Epithelial cell of esophagus (primary cell): ENCODE measurements at regions not wholly inside any gene's neighbourhood (a gene's known extent, or its start where the extent isn't known, plus 50 kb on each side); places are given as distances from the start of the nearest gene placed in this dataset.

ENCODE experiments used
- DNase-seq: peaks from one replicate; pipeline ENCODE4 v3.0.0; 2010; ENCODE audit warnings: low read depth
- H3K4me3 ChIP-seq: 2 replicates; pipeline ENCODE4 v1.5.1; 2011; ENCODE audit warnings: mild to moderate bottlenecking, low read length, control low read depth
- TF ChIP-seq, protein P1 (sequence below): IDR thresholded peaks from 2 replicates; pipeline ENCODE4 v1.5.1; 2011; ENCODE audit warnings: low read depth, mild to moderate bottlenecking, low read length, control low read depth, inconsistent platforms; ENCODE audit not compliant: insufficient read depth; ENCODE audit errors: missing control alignments

DNA sequence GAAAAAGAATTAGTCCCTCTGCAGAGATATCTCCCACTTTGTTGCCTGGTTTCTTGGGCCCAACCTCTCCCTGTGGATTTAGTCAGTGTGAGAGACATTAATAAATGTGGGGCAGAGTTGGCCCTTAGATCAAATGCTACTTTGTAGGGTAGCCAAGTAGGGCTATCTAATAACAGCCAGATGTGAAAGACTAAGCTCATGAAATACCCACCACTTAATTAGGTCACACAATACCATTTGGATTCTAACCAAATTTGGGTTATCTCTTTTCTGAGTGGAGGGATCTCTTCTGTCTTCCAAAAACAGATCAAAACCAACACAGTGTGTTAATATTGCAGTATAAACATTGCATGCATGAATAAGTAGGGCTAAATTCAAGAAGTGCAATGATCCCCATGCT, 626.8 kb upstream of the ZEB2 start:
- no peak overlapping the region for H3K4me3 ChIP-seq
- TF ChIP-seq, protein P1, sequence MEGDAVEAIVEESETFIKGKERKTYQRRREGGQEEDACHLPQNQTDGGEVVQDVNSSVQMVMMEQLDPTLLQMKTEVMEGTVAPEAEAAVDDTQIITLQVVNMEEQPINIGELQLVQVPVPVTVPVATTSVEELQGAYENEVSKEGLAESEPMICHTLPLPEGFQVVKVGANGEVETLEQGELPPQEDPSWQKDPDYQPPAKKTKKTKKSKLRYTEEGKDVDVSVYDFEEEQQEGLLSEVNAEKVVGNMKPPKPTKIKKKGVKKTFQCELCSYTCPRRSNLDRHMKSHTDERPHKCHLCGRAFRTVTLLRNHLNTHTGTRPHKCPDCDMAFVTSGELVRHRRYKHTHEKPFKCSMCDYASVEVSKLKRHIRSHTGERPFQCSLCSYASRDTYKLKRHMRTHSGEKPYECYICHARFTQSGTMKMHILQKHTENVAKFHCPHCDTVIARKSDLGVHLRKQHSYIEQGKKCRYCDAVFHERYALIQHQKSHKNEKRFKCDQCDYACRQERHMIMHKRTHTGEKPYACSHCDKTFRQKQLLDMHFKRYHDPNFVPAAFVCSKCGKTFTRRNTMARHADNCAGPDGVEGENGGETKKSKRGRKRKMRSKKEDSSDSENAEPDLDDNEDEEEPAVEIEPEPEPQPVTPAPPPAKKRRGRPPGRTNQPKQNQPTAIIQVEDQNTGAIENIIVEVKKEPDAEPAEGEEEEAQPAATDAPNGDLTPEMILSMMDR: no peak
- DNase-seq: no peak

DNA sequence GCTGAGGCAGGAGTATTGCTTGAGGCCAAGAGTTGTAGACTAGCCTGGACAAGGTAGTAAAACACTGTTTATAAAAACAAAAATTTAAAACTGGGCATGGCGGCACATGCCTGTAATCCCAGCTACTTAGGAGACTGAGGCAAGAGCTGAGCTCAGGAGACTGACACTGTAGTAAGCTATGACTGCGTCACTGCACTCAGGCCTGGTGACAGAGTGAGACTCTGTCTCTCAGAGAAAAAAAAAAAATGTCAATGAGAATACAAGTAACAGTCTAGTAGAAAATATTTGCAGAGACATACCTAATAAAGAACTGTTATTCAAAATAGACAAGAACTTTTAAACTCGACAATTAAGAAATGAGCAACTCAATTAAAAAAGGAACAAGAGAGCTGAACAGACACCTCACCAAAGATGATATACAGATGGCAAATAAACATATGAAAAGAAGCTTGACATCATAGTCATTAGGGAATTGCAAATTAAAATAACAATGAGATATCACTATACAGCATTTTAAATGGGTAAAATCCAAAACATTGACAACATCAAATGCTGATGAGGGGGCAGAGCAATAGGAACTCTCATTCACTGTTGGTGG, 624.3 kb upstream of the ZEB2 start:
- TF ChIP-seq, protein P1: no peak
- H3K4me3 ChIP-seq: no peak overlapping the region
- no peak for DNase-seq

DNA sequence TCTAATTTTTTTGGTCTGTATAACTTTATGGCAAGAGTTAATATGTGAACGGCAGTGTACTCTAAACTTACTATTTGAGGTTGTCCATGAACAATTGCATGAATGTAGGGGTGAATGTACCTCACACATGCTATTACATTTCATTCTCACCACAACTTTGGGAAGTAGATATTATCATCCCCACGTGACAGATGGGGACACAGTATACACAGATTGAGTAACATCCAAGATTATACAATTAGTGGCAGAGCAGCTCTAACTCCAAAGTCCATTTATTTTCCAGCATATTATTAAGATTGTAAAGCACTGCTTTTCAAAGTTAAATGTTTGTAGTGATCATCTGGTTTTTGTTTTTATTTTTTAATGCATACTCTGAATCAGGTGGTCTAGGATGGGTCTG, 622.1 kb upstream of the ZEB2 start:
- TF ChIP-seq, protein P1: no peak
- no peak overlapping the region for H3K4me3 ChIP-seq
- DNase-seq: no peak

DNA sequence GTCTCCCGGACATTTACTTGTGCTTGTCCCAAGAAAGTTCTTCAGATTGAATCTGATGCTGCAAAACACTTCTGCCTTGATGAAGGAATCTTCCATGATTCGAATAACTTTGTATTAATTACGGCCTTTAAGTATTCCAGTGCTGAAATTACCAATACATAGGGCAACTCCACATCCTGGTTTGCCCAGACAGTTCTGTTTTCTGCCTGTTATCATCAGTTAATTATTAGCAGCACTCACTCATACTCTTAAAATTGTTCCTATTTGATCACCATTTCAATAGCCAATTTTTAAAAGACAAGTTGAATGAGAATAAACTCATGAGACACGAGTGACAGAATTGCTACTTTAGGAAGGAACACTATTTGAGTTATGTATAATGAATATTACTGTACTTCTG, 620.7 kb upstream of the ZEB2 start:
- DNase-seq: no peak
- no peak overlapping the region for H3K4me3 ChIP-seq
- TF ChIP-seq, protein P1: no peak

DNA sequence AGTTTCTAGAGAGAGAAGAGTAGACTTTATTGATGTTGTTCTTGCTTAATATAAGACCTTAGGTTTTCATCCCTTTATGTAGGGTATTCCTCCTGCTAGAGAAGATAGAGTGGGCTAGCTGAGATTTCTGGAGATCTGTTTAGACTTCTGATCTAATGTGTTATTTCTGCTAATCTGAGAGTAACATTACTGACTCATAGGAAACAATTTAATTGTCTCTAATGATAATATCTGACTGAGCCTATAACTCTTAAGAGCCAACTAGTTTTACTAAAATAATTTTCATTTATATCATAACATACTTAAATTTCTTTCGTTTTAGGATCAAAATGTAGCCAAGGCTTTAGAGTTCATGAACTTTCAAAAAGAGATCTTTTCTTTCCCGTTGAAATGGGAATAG, 618.7 kb upstream of the ZEB2 start:
- no peak overlapping the region for H3K4me3 ChIP-seq
- TF ChIP-seq, protein P1: no peak
- DNase-seq: no peak

DNA sequence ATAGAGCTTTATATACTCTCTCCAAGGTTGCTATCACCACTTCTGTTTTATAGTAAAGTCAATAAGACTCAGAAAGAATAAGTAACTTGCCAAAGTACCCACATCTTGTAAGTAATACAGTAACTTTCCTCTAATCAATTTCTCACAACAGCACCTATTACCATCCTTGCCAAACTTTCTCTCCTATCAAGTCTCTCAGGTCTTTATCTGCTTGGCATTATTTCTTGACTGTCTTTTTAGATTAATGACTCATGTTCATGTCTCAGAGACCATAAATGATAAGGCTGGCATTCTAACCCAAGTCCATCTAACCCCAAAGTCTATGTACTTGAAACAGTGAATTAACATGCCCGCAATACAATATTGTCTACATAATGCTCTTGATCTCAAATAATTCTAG, 618.0 kb upstream of the ZEB2 start:
- TF ChIP-seq, protein P1: no peak
- no peak for DNase-seq

DNA sequence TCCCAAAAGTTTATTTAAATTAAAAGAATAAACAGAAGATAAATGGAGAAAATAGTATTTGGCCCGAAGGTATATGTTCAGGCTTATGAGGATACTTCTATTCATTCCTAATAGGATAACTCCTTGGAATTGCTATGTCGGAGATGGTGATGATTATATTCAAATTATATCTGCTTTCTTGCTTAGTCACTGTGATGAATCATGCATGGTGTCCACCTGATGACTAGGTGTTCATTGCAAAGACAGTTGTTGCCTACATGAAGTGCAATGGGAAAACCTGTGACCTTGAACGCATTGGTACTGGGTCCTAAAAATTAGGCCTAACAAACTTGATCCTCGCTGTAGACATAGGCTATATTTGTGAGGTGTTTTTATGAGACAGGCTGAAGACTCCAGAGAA, 617.3 kb upstream of the ZEB2 start:
- H3K4me3 ChIP-seq: no peak overlapping the region
- TF ChIP-seq, protein P1: no peak
- DNase-seq: peak; percentile 75

More for the DNA sequence above, 618.0 kb upstream of the ZEB2 start:
- no peak overlapping the region for H3K4me3 ChIP-seq
